ENCODE measurements at regions not wholly inside any gene's neighbourhood (a gene's known extent, or its start where the extent isn't known, plus 50 kb on each side); places are given as distances from the start of the nearest gene placed in this dataset.
"Not testable (repeated sequence)": the region's sequence is repeated elsewhere in the genome, so short reads cannot be mapped to it uniquely, and the experiment has no call there.

DNA sequence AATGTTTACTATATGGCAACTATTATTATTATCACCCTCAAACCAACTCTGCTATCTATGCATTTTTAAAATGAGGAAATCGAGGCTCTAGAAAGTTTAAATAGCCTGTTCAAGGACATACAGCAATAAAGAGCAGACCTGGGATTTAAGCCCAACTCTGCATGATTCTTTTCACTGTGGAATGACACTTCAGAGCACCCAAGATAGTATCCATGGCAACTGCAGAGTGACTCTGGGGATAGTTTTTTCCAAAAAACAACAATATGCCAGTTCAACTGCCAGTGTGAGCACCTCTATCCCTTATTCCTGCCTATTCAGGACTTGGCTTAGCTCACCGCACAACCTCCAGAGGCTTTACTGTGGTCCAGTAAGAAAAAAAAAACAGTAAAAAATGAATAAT lies 293.9 kb downstream of the BRINP2 start:
- no peak for DNase-seq

DNA sequence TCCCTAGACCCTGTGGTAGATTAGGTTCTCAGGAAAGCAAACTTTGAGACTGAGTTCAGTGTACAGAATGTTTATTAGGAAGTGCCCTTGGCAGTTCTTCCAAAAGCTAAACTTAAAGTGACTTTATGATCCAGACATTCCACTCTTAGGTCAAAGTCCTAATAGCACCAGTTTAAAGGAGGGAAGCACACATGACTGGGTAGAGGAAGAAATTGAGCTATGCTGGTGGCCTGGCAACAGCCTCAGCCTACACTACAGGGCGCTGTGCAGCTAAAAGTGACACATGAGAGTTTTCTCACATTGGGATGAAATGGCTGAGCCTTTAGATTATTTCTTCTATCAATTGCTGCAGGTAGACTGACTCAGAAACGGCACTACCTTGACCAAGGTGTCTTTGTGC lies 280.4 kb downstream of the BRINP2 start:
- DNase-seq = no peak

DNA sequence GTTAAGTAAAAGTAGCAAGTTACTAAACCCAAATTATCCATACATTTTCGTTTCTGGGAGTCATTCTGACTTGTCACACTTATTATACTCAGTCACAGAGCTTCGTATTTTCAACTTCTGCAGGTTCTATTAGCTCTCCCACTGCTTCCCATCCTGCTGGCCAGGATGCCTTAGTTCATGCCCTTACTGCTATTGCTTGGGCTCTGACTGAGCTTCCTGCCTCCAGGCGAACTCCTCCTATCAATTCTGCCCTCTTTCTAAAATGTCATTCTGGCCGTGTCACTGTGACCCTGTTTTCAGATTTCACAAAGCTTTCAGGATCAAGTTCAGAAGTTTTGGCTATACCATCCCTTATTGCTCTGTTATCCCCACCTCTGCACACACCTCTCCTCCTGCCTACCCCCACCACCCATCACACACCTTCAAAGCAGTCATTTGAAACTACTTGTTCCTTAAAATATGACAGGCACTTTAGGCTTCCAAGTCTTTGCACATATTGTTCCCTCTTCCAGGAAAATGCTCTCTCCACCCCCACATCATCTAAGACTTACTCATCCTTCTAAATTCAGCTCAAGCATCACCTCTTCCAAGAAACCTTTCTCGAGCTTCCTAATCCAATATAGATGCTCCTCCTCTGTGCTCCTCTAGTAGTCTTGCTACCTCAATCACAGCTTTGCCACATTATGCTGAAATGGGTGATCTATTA lies 278.0 kb downstream of the BRINP2 start:
- no peak for DNase-seq

DNA sequence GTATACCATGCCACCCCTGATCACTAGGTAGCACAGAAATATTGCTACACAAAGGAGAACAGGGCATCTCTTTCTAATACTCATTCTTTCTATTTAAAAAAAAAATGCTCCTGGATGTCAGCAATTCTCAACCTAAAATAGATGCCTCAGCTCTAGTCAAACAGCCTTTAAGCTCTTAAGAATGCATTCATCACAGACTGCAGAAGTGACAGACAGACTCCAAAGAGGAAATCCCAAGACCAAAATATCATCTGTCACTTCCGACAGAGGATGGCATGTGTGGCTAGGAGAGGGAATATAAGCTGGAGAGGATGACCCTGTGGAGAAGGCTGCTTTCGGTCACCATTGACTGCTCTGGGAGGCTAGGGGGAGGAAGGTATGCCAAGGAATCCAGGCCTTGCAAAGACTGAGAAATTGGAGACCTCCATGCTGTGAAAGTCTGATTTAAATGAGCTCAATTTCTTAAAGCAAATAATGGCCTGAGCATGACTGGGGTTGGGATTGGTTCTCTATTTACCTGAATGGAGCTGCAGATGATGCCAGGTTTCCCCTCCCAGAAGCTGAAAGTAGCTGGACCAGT lies 277.4 kb downstream of the BRINP2 start:
- no peak for DNase-seq

DNA sequence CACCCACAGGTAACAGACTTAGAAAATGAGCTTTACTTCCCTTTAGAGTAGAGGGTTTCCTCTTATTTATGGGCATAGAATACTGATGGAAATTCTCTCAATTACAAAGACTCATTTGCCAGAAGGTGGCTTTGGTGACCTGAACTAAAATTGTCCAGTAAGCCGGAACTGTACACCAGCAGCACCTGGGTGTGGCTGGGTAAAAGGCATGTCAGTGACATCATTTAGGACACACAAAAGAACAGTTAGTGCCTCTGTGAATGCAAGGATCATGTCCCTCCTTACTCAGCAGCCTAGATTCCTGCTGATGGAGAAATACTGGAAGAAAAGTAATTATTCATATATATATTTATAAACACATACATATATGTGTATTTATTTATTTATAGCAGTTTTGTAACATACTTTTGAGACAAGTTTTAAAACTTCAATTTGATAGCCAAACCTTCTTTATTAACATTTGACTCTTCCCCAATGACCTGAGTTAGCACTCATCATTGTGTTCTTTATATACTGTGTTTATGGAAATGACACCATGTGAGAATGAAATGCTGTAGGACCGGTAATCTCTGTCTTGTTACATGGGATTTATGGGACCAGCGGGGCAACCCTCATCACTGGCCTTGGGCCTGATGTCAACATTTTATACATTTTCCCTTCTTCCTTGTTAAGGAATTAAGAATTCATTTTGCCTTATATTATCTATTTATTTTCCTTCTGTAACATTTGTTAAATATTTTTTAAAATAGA lies 274.4 kb downstream of the BRINP2 start:
- DNase-seq = no peak

DNA sequence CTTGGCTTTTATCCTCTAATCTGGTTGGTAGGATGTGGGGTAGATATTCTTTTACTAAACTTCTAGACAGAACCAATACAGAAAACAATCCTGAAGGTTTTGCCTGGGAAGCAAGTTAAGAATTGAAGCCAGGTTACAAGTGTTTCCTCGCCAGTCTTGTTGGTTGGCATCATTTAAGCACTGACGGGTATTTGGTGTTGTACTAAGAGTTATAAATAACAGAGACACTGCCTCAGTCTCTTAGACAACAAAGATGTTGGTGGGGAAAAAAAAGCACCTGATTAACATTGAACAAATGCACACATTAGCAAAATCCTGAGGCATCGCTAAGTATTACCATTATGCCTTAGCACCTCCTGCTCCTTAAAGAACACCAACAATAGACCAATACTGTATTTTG lies 272.2 kb downstream of the BRINP2 start:
- DNase-seq = no peak

DNA sequence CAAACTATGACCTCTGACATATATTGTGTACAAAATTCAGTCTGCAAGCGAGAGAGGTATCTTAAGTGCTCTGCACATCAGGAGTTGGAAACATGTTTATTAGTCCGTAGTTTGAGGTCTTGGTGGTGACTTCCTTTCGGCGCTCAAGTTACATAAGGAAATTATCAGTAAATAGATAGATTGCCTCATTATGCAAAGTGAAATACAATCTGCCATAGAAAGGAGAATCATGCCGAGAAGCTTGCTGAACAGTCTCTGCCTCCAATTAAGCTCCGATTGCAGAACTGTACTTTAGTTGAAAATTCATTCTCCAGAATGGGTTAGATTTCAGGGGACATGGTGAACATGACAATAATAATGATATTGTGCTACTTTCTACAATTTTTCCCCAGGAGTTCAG lies 271.8 kb downstream of the BRINP2 start:
- DNase-seq = no peak

DNA sequence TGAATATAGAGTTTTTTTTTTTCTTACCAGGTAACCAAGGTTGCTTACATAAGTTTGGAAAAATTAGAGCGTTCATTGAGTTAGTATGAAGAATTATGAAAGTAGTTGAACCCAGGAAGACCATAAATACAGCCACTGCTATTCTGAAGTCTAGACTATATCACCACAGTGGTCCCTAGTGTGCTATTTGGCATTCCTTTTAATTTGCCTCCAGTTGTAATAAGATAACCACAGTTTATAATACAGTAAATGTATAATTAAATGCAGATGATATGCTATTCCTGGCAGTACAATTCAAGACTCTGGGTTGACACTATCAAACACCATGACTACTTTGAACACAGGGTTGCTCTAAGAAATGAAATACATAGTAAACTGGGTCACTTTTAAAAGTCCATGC lies 270.5 kb downstream of the BRINP2 start:
- no peak for DNase-seq

DNA sequence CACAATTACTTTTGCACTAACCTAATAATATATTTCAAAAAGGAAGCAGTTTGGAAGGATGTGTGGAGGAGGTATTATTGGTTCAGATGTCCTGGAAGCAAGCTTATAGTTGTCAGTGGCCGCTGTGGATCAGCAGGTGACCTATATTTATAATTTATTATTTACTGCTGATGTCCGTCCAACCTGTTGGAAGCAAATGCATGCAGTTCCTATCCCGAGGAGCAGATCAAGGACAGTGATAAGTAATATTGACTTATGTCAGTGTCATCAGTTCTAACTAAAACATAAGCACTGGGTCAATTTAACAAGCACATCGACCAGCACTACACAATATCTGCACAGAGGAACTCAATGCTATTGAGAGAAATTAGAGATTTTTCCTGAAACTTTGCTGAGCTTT lies 270.1 kb downstream of the BRINP2 start:
- no peak for DNase-seq

DNA sequence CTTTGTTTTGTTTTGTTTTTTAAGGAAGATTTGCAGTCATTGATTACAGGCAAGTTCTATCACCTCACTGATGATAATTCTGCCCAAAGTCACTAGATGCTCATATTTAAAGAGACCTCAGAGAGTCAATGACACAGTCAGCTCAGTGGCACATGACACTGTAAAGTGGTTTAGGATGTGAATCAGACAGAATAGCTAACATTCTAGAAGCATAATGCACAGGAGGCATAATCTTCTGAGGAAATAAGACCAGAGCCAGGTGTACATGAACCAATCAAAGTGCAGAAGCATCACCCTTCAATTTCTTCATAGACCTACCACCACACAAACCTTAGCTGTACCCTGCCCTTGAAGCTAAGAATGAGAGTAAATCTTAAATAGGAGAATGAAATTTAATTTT lies 268.5 kb downstream of the BRINP2 start:
- no peak for DNase-seq

DNA sequence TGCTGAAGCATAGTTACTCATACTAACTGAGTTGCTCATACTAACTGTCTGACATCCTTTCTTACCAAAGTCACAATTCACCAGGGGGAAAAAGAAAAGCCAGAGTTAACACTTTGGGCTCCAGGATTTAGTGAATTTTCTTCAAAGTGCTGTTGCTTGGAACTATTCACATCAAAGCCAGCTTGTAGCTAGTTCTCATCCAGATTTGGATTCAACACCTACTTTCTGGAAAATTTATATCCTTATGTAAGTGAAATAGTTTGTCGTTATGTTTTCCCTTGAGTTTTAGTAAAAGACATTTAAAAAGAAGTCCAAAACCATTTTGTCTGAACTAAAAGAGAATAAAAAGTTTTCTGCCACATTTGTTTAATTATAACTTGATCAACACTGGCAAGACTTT lies 264.6 kb downstream of the BRINP2 start:
- DNase-seq = no peak

DNA sequence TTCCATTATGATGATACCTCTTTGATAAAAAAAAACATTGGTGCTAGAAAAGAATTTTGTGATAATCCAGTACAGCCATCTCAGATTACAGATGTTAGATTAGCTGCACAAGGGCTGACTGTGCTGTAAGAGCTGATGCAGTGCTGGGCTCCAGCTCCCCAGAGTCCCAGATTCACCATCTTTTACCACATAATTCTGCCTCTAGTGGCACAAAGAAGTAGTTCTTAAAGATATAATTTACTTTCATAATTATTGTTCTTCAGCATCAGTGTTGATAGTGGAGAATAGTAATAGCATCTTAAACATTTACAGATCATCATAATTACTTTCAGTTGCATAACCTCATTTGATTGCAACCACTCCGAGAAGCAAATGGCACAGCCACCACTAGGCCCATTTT lies 262.1 kb downstream of the BRINP2 start:
- no peak for DNase-seq

DNA sequence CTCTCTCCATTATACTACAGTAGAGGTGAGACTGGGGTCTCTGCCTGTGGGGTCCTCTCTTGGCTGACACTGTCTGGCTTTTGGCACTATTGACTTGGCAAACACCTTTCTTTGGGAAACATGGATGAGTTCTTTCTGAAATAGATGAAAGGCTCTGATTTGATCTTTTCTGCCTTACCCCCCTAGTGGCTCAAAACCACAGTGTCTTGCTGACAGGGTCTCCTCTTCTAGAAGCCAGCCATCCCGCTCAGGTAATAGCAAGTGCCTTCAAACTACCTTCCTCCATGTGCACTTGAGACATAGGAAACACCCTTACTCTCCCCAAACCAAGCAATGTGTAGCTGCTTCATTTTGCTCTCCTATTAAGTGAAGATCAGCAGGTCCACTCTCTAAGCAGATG lies 260.4 kb downstream of the BRINP2 start:
- DNase-seq = no peak

DNA sequence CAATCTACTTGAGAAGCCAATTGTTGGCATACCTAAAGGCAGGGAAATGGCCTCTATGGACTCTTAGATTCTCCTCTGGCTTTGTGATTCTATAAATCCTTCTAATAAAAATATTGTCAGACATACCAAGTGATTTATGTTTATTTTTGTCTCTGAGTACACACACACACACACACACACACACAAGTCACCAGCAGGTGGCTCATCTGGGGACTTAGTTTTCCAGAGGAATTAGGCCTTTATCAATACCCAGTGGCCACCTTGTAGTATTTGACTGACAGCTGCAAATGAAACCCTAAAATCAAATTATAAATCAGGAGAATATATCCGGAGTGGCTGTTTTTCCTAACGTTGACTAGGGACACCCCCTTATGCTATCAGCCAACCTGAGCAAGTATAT lies 258.5 kb downstream of the BRINP2 start:
- no peak for DNase-seq

DNA sequence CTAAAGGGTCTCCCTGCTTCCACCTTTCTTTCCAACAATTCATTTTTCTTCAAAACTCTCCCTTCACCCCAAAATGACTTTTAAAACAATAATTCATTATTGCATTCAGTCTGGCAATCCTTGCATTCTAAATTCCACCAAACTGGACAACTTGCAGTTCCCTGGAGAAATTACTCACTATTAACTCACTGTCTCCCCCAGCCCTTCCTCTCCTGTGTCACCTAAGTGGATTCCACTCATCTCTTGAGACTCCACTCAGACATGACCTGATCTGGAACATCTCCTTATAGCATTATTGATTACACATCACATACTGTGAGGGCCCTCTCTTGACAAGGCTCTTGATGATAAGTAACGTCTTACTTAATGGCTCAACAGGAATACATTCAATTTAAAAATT lies 257.1 kb downstream of the BRINP2 start:
- no peak for DNase-seq

DNA sequence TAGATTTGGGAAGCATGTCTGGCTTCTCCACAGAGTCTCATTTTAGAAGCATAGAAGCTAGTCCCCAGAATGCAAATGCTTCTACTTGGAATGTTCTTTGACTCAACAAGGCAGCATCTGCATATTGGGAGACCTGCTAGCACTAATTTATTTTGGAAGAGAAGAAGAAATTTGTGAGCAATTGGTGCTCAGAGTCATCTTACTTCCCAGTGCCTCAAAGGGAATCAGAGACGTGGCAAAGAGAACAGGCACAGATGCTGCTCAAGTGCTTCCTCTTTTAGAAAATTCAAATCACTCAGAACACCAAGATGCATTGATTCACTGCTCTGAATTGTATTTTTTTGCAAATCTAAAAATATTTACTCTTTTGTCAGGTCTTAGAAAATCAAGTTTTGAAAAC lies 255.7 kb downstream of the BRINP2 start:
- no peak for DNase-seq

DNA sequence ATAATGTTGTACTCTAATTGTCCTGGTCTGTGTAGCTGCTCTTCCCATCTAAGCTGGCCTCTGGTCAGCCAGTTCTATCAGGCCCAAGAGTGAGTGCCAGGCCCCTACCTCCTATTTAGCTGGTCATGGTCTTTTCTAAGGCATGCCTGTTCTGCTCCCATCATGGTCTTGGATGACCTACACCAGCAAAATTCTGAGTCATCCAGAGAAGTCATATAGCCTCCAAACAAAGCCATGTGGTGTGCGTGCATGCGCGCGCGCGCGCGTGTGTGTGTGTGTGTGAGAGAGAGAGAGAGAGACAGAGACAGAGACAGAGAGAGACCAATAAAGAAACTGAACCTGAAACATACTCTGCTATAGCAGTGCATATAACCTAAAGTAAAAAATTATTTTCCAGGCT lies 254.4 kb downstream of the BRINP2 start:
- no peak for DNase-seq

DNA sequence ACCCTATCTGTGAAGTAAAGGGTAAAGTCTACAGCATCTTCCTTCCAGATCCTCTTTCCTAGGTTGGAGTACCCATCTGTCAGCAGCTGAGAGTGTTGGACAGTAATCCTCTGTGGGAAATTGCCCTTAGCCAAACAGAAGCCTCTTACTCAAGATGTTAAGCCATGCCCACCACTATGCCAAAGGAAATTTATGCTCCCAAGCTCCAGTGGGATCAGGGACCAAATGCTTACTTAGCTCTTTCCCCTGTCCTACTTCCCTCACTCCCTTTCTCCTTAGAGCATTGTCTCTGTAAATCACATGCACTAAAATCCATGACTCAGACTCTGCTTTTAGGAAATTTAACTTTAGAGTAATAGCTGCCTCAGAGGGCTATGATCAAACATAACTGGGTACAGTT lies 254.0 kb downstream of the BRINP2 start:
- no peak for DNase-seq

DNA sequence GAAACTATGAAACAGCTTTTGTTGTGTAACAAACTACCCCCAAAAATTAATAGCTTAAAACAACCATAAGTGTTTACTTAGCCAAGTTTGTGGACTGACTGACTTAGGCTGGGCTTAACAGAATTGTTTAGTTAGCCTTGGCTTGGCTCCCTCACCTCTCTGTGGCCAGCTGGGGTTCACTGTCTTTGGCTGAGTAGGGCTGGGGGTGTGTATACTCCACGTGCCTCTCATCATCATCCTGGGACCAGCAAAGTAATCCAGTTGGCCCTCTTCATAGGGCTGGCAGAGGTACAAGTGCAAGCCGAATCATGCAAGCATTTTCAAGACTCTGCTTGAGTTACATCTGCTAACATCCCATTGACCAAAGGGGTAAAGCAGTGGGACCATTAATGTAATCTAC lies 252.3 kb downstream of the BRINP2 start:
- no peak for DNase-seq

DNA sequence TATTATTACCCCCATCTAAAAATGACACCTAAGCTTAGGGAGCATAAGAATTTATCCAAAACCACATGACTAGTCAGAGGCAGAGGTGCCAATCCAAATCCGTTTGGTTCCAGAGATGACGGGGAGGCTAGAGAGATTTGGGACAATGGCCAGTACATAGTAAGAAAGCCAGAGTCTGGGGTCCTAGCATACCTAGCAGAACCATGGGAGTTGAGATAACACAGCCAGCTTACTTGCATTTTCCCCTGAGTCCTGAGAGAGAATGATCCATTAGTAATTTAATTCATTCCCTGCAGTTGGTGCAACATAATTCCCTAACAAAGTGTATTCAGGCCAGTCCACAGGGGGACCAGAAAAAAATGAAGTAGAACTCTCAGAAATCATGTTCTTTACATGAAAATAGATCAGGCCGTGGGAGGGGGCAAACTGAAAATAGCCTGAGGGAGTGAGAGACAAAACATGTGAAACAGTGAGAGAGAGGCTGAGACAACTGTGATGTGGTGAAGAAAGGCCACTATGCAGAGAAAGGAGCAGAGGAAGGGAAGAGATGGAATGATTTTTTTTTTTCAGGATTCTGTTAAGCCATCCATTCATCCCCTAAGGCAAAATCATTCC lies 243.3 kb downstream of the BRINP2 start:
- DNase-seq = no peak

DNA sequence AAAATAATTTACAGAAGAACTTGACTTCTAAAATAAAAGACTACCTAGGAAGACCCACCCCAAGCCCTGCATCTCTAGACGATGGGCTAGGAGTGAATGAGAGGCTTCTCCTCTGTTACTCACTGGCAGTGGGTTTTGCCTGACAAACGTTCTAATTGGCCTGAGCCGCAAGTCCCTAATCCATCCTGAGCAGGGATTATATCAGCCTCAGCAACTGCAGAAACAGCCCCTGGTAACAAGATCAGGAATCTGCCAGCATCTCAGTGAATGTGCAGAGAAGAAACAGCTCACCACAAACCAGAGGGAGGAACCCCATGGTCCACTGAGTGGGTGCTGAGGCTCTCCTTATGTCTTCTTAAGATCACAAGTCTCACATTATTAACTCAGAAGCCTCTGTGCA lies 240.6 kb downstream of the BRINP2 start:
- DNase-seq = no peak

DNA sequence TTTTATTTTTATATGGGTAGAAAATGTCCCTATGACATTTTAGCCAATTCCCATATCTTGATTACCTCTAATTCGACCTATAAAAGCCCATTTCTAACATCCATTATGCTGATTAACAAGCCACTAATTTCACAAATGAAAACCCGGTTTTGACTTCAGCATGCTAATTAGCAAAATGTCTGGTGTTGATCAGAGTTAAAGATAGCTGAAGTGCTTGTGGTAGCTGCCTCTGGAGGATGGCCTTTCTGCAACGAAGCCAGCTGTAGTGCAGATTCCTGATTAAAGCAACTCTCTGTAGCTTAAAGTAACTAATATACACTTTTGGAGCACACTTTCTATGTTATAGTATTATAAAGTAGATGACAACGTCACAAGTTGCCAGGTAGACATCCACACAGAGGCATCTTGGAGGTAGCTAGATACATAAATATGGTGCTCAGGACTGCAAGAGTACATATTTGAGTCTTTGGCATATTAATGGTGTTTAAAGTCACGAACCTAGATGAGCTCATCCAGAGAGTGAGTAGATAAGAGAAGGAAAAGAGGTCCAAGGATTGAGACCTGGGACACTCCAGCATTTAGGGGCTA lies 239.5 kb downstream of the BRINP2 start:
- no peak for DNase-seq

DNA sequence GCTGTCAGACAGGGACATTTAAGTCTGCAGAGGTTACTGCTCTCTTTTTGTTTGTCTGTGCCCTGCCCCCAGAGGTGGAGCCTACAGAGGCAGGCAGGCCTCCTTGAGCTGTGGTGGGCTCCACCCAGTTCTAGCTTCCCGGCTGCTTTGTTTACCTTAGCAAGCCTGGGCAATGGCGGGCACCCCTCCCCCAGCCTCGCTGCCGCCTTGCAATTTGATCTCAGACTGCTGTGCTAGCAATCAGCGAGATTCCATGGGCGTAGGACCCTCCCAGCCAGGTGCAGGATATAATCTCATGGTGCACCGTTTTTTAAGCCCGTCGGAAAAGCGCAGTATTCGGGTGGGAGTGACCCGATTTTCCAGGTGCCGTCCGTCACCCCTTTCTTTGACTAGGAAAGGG lies 235.6 kb downstream of the BRINP2 start:
- not testable (repeated sequence) for DNase-seq

DNA sequence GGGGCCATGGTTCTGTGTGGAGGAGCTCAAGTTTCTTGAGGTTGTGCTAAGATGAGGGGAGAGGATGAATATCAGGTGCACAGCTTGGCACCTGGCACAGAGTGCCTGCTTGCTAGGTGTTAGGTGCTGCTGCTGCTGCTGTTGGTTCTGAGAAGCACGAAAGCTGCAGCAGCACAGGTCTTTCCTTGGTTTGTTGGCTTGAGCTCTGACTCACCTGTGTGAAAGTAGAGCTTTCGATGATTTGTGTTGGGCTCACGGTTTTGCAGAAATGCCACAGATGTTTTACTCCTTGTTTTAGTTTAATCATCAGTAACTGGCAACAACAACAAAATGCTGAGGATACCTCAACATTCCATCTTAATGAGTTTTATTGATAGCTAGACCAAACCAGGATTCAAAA lies 221.6 kb downstream of the BRINP2 start:
- no peak for DNase-seq
